Liver (tissue), 3 donors: ENCODE measurements at regions not wholly inside any gene's neighbourhood (a gene's known extent, or its start where the extent isn't known, plus 50 kb on each side); places are given as distances from the start of the nearest gene placed in this dataset.

ENCODE experiments used
- CTCF ChIP-seq: fragments of 150-350 bp; IDR thresholded peaks from 2 replicates; pipeline ENCODE4 v1.5.1; 2017; ENCODE audit warnings: improper control_type of control experiment, low read depth, low read length; ENCODE audit not compliant: missing input control
- EGR1 ChIP-seq, 2 donors: IDR thresholded peaks; 2 replicates each; pipeline ENCODE4 v1.6.1; 2016 to 2018; ENCODE audit warnings: antibody characterized with exemption in 2 of 2, low read depth in 2 of 2
- RXRA ChIP-seq, 2 donors: IDR thresholded peaks; 2 replicates each; pipeline ENCODE4 v1.6.1; 2017 to 2018; ENCODE audit warnings: antibody characterized with exemption in 2 of 2, mild to moderate bottlenecking in 1 of 2
- ZBTB33 ChIP-seq: IDR thresholded peaks from 2 replicates; pipeline ENCODE4 v1.6.1; 2016; ENCODE audit warnings: antibody characterized with exemption
- TF ChIP-seq, protein P1 (sequence below): IDR thresholded peaks from 2 replicates; pipeline ENCODE4 v1.6.1; 2016; ENCODE audit warnings: antibody characterized with exemption, mild to moderate bottlenecking
- donor health status: healthy.
- donor health status: healthy.

DNA sequence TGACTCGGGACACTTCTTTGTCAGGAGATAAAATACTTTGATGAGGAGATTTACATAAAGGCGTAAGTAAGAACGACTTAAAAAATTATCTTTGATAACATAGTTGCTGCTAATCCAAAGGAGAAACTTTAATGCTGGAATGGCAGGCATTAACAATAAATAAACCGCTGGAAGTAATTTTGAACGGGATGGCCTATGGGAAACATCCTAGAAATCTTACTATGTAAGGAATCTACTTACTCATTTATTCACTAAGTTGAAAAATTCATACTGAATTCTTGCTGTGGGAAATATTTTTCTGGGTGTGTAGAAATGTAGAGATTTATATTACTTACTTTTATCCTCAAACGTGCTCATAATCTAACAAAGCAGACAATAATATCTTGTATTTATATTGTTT is 425.7 kb upstream of the ZFP42 start:
- TF ChIP-seq CTCF (no peak), EGR1 (IDR thresholded peaks at IDR 0.05; ENCODE audit: low read depth in 2 of 2) (no peak), RXRA (IDR thresholded peaks at IDR 0.05) (no peak), ZBTB33 (no peak)
- TF ChIP-seq, protein P1, sequence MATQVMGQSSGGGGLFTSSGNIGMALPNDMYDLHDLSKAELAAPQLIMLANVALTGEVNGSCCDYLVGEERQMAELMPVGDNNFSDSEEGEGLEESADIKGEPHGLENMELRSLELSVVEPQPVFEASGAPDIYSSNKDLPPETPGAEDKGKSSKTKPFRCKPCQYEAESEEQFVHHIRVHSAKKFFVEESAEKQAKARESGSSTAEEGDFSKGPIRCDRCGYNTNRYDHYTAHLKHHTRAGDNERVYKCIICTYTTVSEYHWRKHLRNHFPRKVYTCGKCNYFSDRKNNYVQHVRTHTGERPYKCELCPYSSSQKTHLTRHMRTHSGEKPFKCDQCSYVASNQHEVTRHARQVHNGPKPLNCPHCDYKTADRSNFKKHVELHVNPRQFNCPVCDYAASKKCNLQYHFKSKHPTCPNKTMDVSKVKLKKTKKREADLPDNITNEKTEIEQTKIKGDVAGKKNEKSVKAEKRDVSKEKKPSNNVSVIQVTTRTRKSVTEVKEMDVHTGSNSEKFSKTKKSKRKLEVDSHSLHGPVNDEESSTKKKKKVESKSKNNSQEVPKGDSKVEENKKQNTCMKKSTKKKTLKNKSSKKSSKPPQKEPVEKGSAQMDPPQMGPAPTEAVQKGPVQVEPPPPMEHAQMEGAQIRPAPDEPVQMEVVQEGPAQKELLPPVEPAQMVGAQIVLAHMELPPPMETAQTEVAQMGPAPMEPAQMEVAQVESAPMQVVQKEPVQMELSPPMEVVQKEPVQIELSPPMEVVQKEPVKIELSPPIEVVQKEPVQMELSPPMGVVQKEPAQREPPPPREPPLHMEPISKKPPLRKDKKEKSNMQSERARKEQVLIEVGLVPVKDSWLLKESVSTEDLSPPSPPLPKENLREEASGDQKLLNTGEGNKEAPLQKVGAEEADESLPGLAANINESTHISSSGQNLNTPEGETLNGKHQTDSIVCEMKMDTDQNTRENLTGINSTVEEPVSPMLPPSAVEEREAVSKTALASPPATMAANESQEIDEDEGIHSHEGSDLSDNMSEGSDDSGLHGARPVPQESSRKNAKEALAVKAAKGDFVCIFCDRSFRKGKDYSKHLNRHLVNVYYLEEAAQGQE, result no peak
